ENCODE measurements at regions not wholly inside any gene's neighbourhood (a gene's known extent, or its start where the extent isn't known, plus 50 kb on each side); places are given as distances from the start of the nearest gene placed in this dataset.

- intact Hi-C loops (cut with micrococcal nuclease; ENCODE audit: unreplicated experiment) (no loop called here), in situ Hi-C loops (cut with HindIII; ENCODE audit: low pct_unique_long_range_greater_than_20kb, low sequenced_read_pairs) (no loop called here)
- no peaks in the 10 kb centered on the region for H3K4me1 ChIP-seq (ENCODE audit: control insufficient read depth, insufficient read depth, low read length)
- ATAC-seq (no peak), DNase-seq (ENCODE audit: low read depth, low spot score) (no peak)
- no peak for TF ChIP-seq TCF7L2 (IDR thresholded peaks at IDR 0.05; ENCODE audit: low read depth, low read length)
- TF ChIP-seq POLR2AphosphoS5 (IDR thresholded peaks at IDR 0.05; ENCODE audit: low read depth, low read length): no peak
- TF ChIP-seq REST (IDR thresholded peaks at IDR 0.05; ENCODE audit: insufficient read depth in 1 of 2, low read depth in 2 of 2, low read length in 1 of 2): no peak
- TF ChIP-seq SIN3A (IDR thresholded peaks at IDR 0.05; ENCODE audit: borderline replicate concordance, insufficient read depth, low read depth, low read length): no peak
- no peak for TF ChIP-seq CTCF (IDR thresholded peaks at IDR 0.05)
- H3K27ac ChIP-seq (ENCODE audit: low read length): no peak overlapping the region
- H3K36me3 ChIP-seq (ENCODE audit: control insufficient read depth, insufficient read depth, low read length): no peaks in the 10 kb centered on the region
- POLR2A ChIA-PET: no interaction called here
- no peaks in the 10 kb centered on the region for H3K9me3 ChIP-seq (ENCODE audit: control insufficient read depth, insufficient read depth, low read depth, low read length)
- H3K4me3 ChIP-seq (ENCODE audit: low read depth in 2 of 2, low read length in 2 of 2): no peak overlapping the region
- H3K27me3 ChIP-seq (ENCODE audit: control insufficient read depth, insufficient read depth, low read length): no peaks in the 10 kb centered on the region
- no TSS peak for BruUV-seq (replicated peaks)
- CTCF ChIA-PET: no interaction called here
Observed at GRCh38 chr2:216922175-216922780, 62.4 kb upstream of the TNP1 start.

GRCh38 chr2:216920937-216921456 lies 61.1 kb upstream of the TNP1 start:
- Histone ChIP-seq H3K4me3 (ENCODE audit: low read depth in 2 of 2, low read length in 2 of 2) (no peak overlapping the region), H3K36me3 (ENCODE audit: control insufficient read depth, insufficient read depth, low read length) (no peaks in the 10 kb centered on the region), H3K9me3 (ENCODE audit: control insufficient read depth, insufficient read depth, low read depth, low read length) (no peaks in the 10 kb centered on the region), H3K27me3 (ENCODE audit: control insufficient read depth, insufficient read depth, low read length) (no peaks in the 10 kb centered on the region), H3K27ac (ENCODE audit: low read length) (no peak overlapping the region), H3K4me1 (ENCODE audit: control insufficient read depth, insufficient read depth, low read length) (no peaks in the 10 kb centered on the region)
- no peak for TF ChIP-seq CTCF (IDR thresholded peaks at IDR 0.05)
- no peak for TF ChIP-seq SIN3A (IDR thresholded peaks at IDR 0.05; ENCODE audit: borderline replicate concordance, insufficient read depth, low read depth, low read length)
- TF ChIP-seq POLR2AphosphoS5 (IDR thresholded peaks at IDR 0.05; ENCODE audit: low read depth, low read length): no peak
- no peak for TF ChIP-seq REST (IDR thresholded peaks at IDR 0.05; ENCODE audit: insufficient read depth in 1 of 2, low read depth in 2 of 2, low read length in 1 of 2)
- TF ChIP-seq TCF7L2 (IDR thresholded peaks at IDR 0.05; ENCODE audit: low read depth, low read length): no peak
- ChIA-PET CTCF (no interaction called here), POLR2A (no interaction called here)
- DNase-seq (ENCODE audit: low read depth, low spot score) (no peak), ATAC-seq (no peak)
- BruUV-seq (replicated peaks): no TSS peak
- intact Hi-C loops (cut with micrococcal nuclease; ENCODE audit: unreplicated experiment) (no loop called here), in situ Hi-C loops (cut with HindIII; ENCODE audit: low pct_unique_long_range_greater_than_20kb, low sequenced_read_pairs) (no loop called here)

Measured in Panc1 (cell line).